Uterus (tissue), 3 donors: ENCODE measurements at regions not wholly inside any gene's neighbourhood (a gene's known extent, or its start where the extent isn't known, plus 50 kb on each side); places are given as distances from the start of the nearest gene placed in this dataset.

Experiments
- DNase-seq, 2 donors: peaks; one replicate each; pipeline ENCODE4 v3.0.0-alpha.2; 2019 to 2020
- H3K27ac ChIP-seq, 2 donors: fragments of 200-600 bp; sonication (generic); 1 replicate in 1 of 2; 2 replicates in 1 of 2; pipeline ENCODE4 v1.5.1; 2016 to 2018
- H3K27me3 ChIP-seq, 2 donors: fragments of 200-600 bp; sonication (generic); one replicate each; pipeline ENCODE4 v1.5.1; 2018 to 2019; ENCODE audit warnings: control low read depth in 1 of 2
- H3K36me3 ChIP-seq, 2 donors: fragments of 200-600 bp; sonication (generic); one replicate each; pipeline ENCODE4 v1.5.1; 2019; ENCODE audit warnings: control low read depth in 1 of 2
- H3K4me1 ChIP-seq, 2 donors: fragments of 200-600 bp; sonication (generic); one replicate each; pipeline ENCODE4 v1.5.1; 2018 to 2019; ENCODE audit warnings: control low read depth in 1 of 2
- H3K4me3 ChIP-seq, 2 donors: fragments of 200-600 bp; sonication (generic); 1 replicate in 1 of 2; 2 replicates in 1 of 2; pipeline ENCODE4 v1.5.1; 2018 to 2019; ENCODE audit warnings: mild to moderate bottlenecking in 1 of 2
- H3K9me3 ChIP-seq, 2 donors: fragments of 200-600 bp; sonication (generic); one replicate each; pipeline ENCODE4 v1.5.1; 2019; ENCODE audit warnings: control low read depth in 1 of 2
- CTCF ChIP-seq, 4 experiments: fragments of 200-600 bp in 2 of 4; fragments of 450-650 bp in 2 of 4; sonication (generic) in 2 of 4; IDR thresholded peaks; one replicate each; pipeline ENCODE4 v1.5.1; 2016 to 2019; ENCODE audit warnings: antibody characterized with exemption in 4 of 4, mild to moderate bottlenecking in 2 of 4, moderate library complexity in 1 of 4
- POLR2A ChIP-seq, 2 donors: fragments of 450-650 bp; IDR thresholded peaks; one replicate each; pipeline ENCODE4 v1.6.1; 2016; ENCODE audit warnings: antibody characterized with exemption in 2 of 2, mild to moderate bottlenecking in 1 of 2, moderate library complexity in 1 of 2
- intact Hi-C: fragments of 100-400 bp; cut with DNase I; formaldehyde crosslinking; loops from one replicate; pipeline ENCODE4 v1.15.1; 2023; ENCODE audit warnings: low total_unique reads
- donor health status: DM: yes; HTN: yes; CAD: no.

- TF ChIP-seq CTCF (IDR thresholded peaks at IDR 0.05) (no peak), POLR2A (IDR thresholded peaks at IDR 0.05) (no peak)
- H3K27me3 ChIP-seq = no peaks in the 10 kb centered on the region
- no peak overlapping the region for H3K27ac ChIP-seq
- no peak overlapping the region for H3K4me3 ChIP-seq
- intact Hi-C loops = no loop called here
- no peaks in the 10 kb centered on the region for H3K4me1 ChIP-seq
- H3K9me3 ChIP-seq = no peaks in the 10 kb centered on the region
- no peaks in the 10 kb centered on the region for H3K36me3 ChIP-seq
- DNase-seq = peak in 1 of 2 donors; percentile 21
These were observed 92.9 kb downstream of the DRD1 start for GRCh38 chr5:175351126-175351525.

- intact Hi-C loops = no loop called here
- Histone ChIP-seq H3K9me3 (no peaks in the 10 kb centered on the region), H3K27me3 (no peaks in the 10 kb centered on the region), H3K36me3 (no peaks in the 10 kb centered on the region), H3K27ac (no peak overlapping the region), H3K4me1 (no peaks in the 10 kb centered on the region), H3K4me3 (no peak overlapping the region)
- TF ChIP-seq POLR2A (IDR thresholded peaks at IDR 0.05) = no peak
- DNase-seq = no peak
These were observed 96.1 kb downstream of the DRD1 start for GRCh38 chr5:175347931-175348330.

- Histone ChIP-seq H3K4me3 (no peak overlapping the region), H3K27me3 (no peaks in the 10 kb centered on the region), H3K36me3 (no peaks in the 10 kb centered on the region), H3K27ac (no peak overlapping the region), H3K9me3 (no peaks in the 10 kb centered on the region), H3K4me1 (no peaks in the 10 kb centered on the region)
- TF ChIP-seq POLR2A (IDR thresholded peaks at IDR 0.05) (no peak), CTCF (IDR thresholded peaks at IDR 0.05) (no peak)
- intact Hi-C loops = no loop called here
- DNase-seq = no peak
These were observed 97.0 kb downstream of the DRD1 start for GRCh38 chr5:175347027-175347426.

GRCh38 chr5:175344331-175345195, 99.4 kb downstream of the DRD1 start:
- Histone ChIP-seq H3K27ac (no peak overlapping the region), H3K27me3 (no peaks in the 10 kb centered on the region), H3K36me3 (no peaks in the 10 kb centered on the region), H3K9me3 (no peaks in the 10 kb centered on the region), H3K4me1 (no peaks in the 10 kb centered on the region), H3K4me3 (no peak overlapping the region)
- intact Hi-C loops = no loop called here
- no peak for DNase-seq
- TF ChIP-seq POLR2A (IDR thresholded peaks at IDR 0.05) (no peak), CTCF (IDR thresholded peaks at IDR 0.05) (no peak)

GRCh38 chr5:175343308-175343707, 100.7 kb downstream of the DRD1 start:
- Histone ChIP-seq H3K36me3 (no peaks in the 10 kb centered on the region), H3K4me3 (no peak overlapping the region), H3K4me1 (no peaks in the 10 kb centered on the region), H3K9me3 (no peaks in the 10 kb centered on the region), H3K27me3 (no peaks in the 10 kb centered on the region), H3K27ac (no peak overlapping the region)
- TF ChIP-seq CTCF (IDR thresholded peaks at IDR 0.05) (no peak), POLR2A (IDR thresholded peaks at IDR 0.05) (no peak)
- intact Hi-C loops = no loop called here
- no peak for DNase-seq
